HCT116 (cell line): ENCODE measurements at regions not wholly inside any gene's neighbourhood (a gene's known extent, or its start where the extent isn't known, plus 50 kb on each side); places are given as distances from the start of the nearest gene placed in this dataset.

Experiments
- ATAC-seq: fragments of 200-7000 bp; cut with Tn5 transposase; 2 replicates; pipeline ENCODE4 v1.9.1; 2020; ENCODE audit warnings: mild to moderate bottlenecking, moderate library complexity
- BruUV-seq: library from RNA; stranded (reverse); fragments of 400-500 nt; replicated peaks from 2 replicates; lab custom pipeline; 2021; lab: Mats Ljungman, UMichigan
- CTCF ChIA-PET: fragments of 300-600 bp; sonication (Branson Sonifier 250); formaldehyde crosslinking; loops from one replicate; lab custom pipeline; 2021; ENCODE audit warnings: antibody characterized with exemption; lab: Charles Lee
- POLR2A ChIA-PET: fragments of 300-600, 350-600 bp; sonication (Branson Sonifier 250); formaldehyde crosslinking; loops from one replicate; lab custom pipeline; 2021; ENCODE audit warnings: antibody characterized with exemption; lab: Charles Lee
- RAD21 ChIA-PET, 2 experiments: fragments of 300-600 bp; sonication (Branson Sonifier 250); formaldehyde crosslinking; loops; one replicate each; lab custom pipeline; 2023; ENCODE audit warnings: low total read pairs in 2 of 2; ENCODE audit not compliant: uncharacterized antibody in 2 of 2, unreplicated experiment in 2 of 2, low non-redundant PET in 1 of 2; lab: Charles Lee
- DNase-seq: peaks from one replicate; pipeline ENCODE4 v3.0.0-alpha.2; 2010; ENCODE audit warnings: low read depth, low spot score
- H2AFZ ChIP-seq: fragments of 200-600 bp; shearing (Covaris generic), sonication (generic); 2 replicates; pipeline ENCODE4 v1.6.1; 2017; ENCODE audit warnings: low read depth, mixed run types, mixed read lengths, antibody characterized with exemption, low read length; ENCODE audit not compliant: poor library complexity, severe bottlenecking
- H3K27ac ChIP-seq: 2 replicates; pipeline ENCODE4 v1.5.1; 2012; ENCODE audit warnings: low read depth, low read length
- H3K27me3 ChIP-seq: fragments of 200-600 bp; sonication (generic); 2 replicates; pipeline ENCODE4 v1.6.1; 2016; ENCODE audit warnings: mixed run types, low read length, mixed read lengths; ENCODE audit not compliant: insufficient read depth
- H3K36me3 ChIP-seq, 2 experiments: fragments of 200-500 bp in 1 of 2; fragments of 200-600 bp in 1 of 2; sonication (Bioruptor generic) in 1 of 2; sonication (generic) in 1 of 2; 2 replicates each; pipeline versions ENCODE4 v1.5.1 to v1.6.1; 2014 to 2016; ENCODE audit warnings: low read length in 2 of 2, inconsistent platforms in 1 of 2, mixed read lengths in 1 of 2, mixed run types in 1 of 2; ENCODE audit not compliant: insufficient read depth in 2 of 2, control insufficient read depth in 1 of 2
- H3K4me1 ChIP-seq, 2 experiments: fragments of 200-600 bp in 1 of 2; sonication (generic) in 1 of 2; 2 replicates each; pipeline versions ENCODE4 v1.5.1 to v1.6.1; 2012 to 2017; ENCODE audit warnings: low read length in 2 of 2, inconsistent platforms in 1 of 2, mild to moderate bottlenecking in 1 of 2, mixed read lengths in 1 of 2, mixed run types in 1 of 2, moderate library complexity in 1 of 2; ENCODE audit not compliant: insufficient read depth in 2 of 2, control insufficient read depth in 1 of 2
- H3K4me2 ChIP-seq: fragments of 200-600 bp; sonication (generic); 2 replicates; pipeline ENCODE4 v1.6.1; 2017; ENCODE audit warnings: mixed run types, low read length, mixed read lengths
- H3K4me3 ChIP-seq, 2 experiments: fragments of 200-600 bp in 1 of 2; sonication (generic) in 1 of 2; replicated peaks in 1 of 2; 2 replicates each; pipeline ENCODE4 v1.5.1; 2011 to 2016; ENCODE audit warnings: low read length in 2 of 2, control low read depth in 1 of 2, low read depth in 1 of 2, mild to moderate bottlenecking in 1 of 2, mixed read lengths in 1 of 2, mixed run types in 1 of 2
- H3K79me2 ChIP-seq: fragments of 200-600 bp; sonication (generic); 2 replicates; pipeline ENCODE4 v1.6.1; 2017; ENCODE audit warnings: mild to moderate bottlenecking, mixed run types, low read length, moderate library complexity, mixed read lengths; ENCODE audit not compliant: insufficient read depth
- H3K9ac ChIP-seq: fragments of 200-600 bp; sonication (generic); 2 replicates; pipeline ENCODE4 v1.6.1; 2016; ENCODE audit warnings: low read length, mixed read lengths
- H3K9me2 ChIP-seq: fragments of 200-600 bp; sonication (generic), shearing (Covaris generic); 2 replicates; pipeline ENCODE4 v1.6.1; 2017; ENCODE audit warnings: mixed run types, mild to moderate bottlenecking, moderate library complexity; ENCODE audit not compliant: insufficient read depth
- H3K9me3 ChIP-seq, 2 experiments: fragments of 200-500 bp in 1 of 2; fragments of 200-600 bp in 1 of 2; sonication (Bioruptor generic) in 1 of 2; sonication (generic) in 1 of 2; 2 replicates each; pipeline ENCODE4 v1.6.1; 2014 to 2017; ENCODE audit warnings: low read length in 2 of 2, mixed read lengths in 2 of 2, inconsistent platforms in 1 of 2, low read depth in 1 of 2, mild to moderate bottlenecking in 1 of 2, mixed run types in 1 of 2, moderate library complexity in 1 of 2; ENCODE audit not compliant: control insufficient read depth in 1 of 2, insufficient read depth in 1 of 2
- H4K20me1 ChIP-seq: fragments of 200-600 bp; sonication (generic), shearing (Covaris generic); 2 replicates; pipeline ENCODE4 v1.6.1; 2017; ENCODE audit warnings: mixed run types, mild to moderate bottlenecking, moderate library complexity; ENCODE audit not compliant: insufficient read depth
- EGR1 ChIP-seq: IDR thresholded peaks from 2 replicates; pipeline ENCODE4 v1.6.1; 2012; ENCODE audit warnings: low read depth
- EZH2 ChIP-seq: fragments of 200-600 bp; sonication (generic); IDR thresholded peaks from 2 replicates; pipeline ENCODE4 v1.6.1; 2017; ENCODE audit warnings: antibody characterized with exemption, mixed run types
- EZH2phosphoT487 ChIP-seq: fragments of 200-600 bp; IDR thresholded peaks from 2 replicates; pipeline ENCODE4 v1.6.1; 2018; ENCODE audit warnings: antibody characterized with exemption, borderline replicate concordance
- JUND ChIP-seq: IDR thresholded peaks from 2 replicates; pipeline ENCODE4 v1.6.1; 2012
- POLR2A ChIP-seq: IDR thresholded peaks from 2 replicates; pipeline ENCODE4 v1.7.0; 2011; ENCODE audit warnings: borderline replicate concordance; ENCODE audit not compliant: insufficient read depth, insufficient read length; ENCODE audit errors: extremely low read depth
- POLR2AphosphoS5 ChIP-seq: IDR thresholded peaks from 2 replicates; pipeline ENCODE4 v1.6.1; 2011; ENCODE audit warnings: mild to moderate bottlenecking, low read depth, low read length, moderate library complexity
- RAD21 ChIP-seq: IDR thresholded peaks from 2 replicates; pipeline ENCODE4 v1.6.1; 2012; ENCODE audit warnings: low read depth, mild to moderate bottlenecking
- TCF7L2 ChIP-seq: IDR thresholded peaks from 2 replicates; pipeline ENCODE4 v1.7.0; 2011; ENCODE audit warnings: borderline replicate concordance, inconsistent platforms; ENCODE audit not compliant: insufficient read depth, insufficient read length; ENCODE audit errors: extremely low read depth
- YY1 ChIP-seq: IDR thresholded peaks from 2 replicates; pipeline ENCODE4 v1.6.1; 2011; ENCODE audit warnings: low read length, low read depth, moderate library complexity, mild to moderate bottlenecking; ENCODE audit not compliant: insufficient replicate concordance; ENCODE audit errors: extremely low read depth
- ZNF274 ChIP-seq: fragments of 200-500 bp; sonication (Bioruptor generic); IDR thresholded peaks from 2 replicates; pipeline ENCODE4 v1.6.1; 2014; ENCODE audit warnings: mild to moderate bottlenecking, low read depth, low read length, inconsistent platforms
- intact Hi-C: fragments of 100-400 bp; cut with micrococcal nuclease; formaldehyde crosslinking; loops from 2 replicates; pipeline ENCODE4 v1.10.0; 2022
- TF ChIP-seq, protein P1 (sequence below): IDR thresholded peaks from 2 replicates; pipeline ENCODE4 v1.6.1; 2012
- TF ChIP-seq, protein P2 (sequence below): IDR thresholded peaks from 2 replicates; pipeline ENCODE4 v1.6.1; 2012; ENCODE audit warnings: low read depth
- TF ChIP-seq, protein P3 (sequence below): IDR thresholded peaks from 2 replicates; pipeline ENCODE4 v1.6.1; 2012
- TF ChIP-seq, protein P4 (sequence below): IDR thresholded peaks from 2 replicates; pipeline ENCODE4 v1.6.1; 2011; ENCODE audit warnings: mild to moderate bottlenecking, low read length, moderate library complexity; ENCODE audit not compliant: insufficient replicate concordance; ENCODE audit errors: extremely low read depth

DNA sequence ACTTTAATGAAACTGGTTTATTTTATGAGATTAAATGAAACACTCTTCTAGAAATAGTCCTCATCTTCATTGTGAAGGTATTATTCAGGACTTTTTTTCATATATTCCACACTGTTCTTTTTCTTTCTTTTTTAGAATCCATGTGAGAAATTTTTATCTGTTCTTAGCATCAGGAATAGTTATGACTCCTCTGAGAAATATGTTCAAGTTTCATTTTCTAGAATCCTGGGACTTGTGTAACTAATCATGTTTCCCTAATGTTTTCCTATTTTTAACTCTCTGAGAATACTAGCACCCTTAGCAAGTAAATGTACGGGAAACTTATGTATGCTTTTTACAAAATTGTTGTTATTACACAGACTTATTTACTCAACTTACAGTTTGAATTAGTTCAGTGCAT lies 407.8 kb downstream of the CBLN4 start:
- intact Hi-C loops: no loop called here

DNA sequence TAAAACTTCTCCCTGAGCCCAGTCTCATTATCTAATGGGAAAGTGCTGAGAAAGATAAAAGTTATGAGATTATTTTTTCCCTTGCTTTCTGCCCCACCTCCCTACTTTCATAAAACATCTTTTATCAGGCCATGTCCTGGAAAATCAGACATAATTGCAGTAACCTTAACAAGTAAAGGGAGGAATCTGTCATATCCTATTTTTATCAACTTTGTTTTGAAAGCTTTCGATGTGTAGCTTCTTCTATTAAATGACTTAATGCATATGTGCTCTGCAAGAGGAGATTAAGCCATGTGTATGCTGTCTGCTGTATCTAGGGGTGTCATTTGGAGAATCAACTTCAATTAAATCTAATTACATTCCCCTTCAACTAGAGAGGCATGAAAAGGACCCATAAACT lies 408.9 kb downstream of the CBLN4 start:
- no peaks in the 10 kb centered on the region for H3K79me2 ChIP-seq
- no peaks in the 10 kb centered on the region for H3K36me3 ChIP-seq
- no peak overlapping the region for H3K4me3 ChIP-seq
- intact Hi-C loops: no loop called here
- BruUV-seq: no TSS peak
- no peak overlapping the region for H3K27ac ChIP-seq
- no peak for DNase-seq
- ChIA-PET POLR2A (no interaction called here), RAD21 (no interaction called here), CTCF (no interaction called here)
- no peaks in the 10 kb centered on the region for H3K9me2 ChIP-seq
- H3K4me2 ChIP-seq: no peak overlapping the region
- H4K20me1 ChIP-seq: no peaks in the 10 kb centered on the region
- no peak overlapping the region for H2AFZ ChIP-seq
- no peaks in the 10 kb centered on the region for H3K27me3 ChIP-seq
- no peak overlapping the region for H3K9ac ChIP-seq
- ATAC-seq: no peak
- H3K9me3 ChIP-seq: peaks cover 4 to 23% of the 10 kb centered on the region in 2 experiments; a peak in 2 of 4 replicates
- H3K4me1 ChIP-seq: no peaks in the 10 kb centered on the region
- no peak for TF ChIP-seq JUND
- TF ChIP-seq, protein P1, sequence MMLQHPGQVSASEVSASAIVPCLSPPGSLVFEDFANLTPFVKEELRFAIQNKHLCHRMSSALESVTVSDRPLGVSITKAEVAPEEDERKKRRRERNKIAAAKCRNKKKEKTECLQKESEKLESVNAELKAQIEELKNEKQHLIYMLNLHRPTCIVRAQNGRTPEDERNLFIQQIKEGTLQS: no peak
- no peak for TF ChIP-seq RAD21
- TF ChIP-seq, protein P2, sequence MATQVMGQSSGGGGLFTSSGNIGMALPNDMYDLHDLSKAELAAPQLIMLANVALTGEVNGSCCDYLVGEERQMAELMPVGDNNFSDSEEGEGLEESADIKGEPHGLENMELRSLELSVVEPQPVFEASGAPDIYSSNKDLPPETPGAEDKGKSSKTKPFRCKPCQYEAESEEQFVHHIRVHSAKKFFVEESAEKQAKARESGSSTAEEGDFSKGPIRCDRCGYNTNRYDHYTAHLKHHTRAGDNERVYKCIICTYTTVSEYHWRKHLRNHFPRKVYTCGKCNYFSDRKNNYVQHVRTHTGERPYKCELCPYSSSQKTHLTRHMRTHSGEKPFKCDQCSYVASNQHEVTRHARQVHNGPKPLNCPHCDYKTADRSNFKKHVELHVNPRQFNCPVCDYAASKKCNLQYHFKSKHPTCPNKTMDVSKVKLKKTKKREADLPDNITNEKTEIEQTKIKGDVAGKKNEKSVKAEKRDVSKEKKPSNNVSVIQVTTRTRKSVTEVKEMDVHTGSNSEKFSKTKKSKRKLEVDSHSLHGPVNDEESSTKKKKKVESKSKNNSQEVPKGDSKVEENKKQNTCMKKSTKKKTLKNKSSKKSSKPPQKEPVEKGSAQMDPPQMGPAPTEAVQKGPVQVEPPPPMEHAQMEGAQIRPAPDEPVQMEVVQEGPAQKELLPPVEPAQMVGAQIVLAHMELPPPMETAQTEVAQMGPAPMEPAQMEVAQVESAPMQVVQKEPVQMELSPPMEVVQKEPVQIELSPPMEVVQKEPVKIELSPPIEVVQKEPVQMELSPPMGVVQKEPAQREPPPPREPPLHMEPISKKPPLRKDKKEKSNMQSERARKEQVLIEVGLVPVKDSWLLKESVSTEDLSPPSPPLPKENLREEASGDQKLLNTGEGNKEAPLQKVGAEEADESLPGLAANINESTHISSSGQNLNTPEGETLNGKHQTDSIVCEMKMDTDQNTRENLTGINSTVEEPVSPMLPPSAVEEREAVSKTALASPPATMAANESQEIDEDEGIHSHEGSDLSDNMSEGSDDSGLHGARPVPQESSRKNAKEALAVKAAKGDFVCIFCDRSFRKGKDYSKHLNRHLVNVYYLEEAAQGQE: no peak
- no peak for TF ChIP-seq POLR2A
- TF ChIP-seq EGR1: no peak
- no peak for TF ChIP-seq YY1

More for the DNA sequence above, 407.8 kb downstream of the CBLN4 start:
- Histone ChIP-seq H3K9ac (no peak overlapping the region), H3K27me3 (no peaks in the 10 kb centered on the region), H3K79me2 (no peaks in the 10 kb centered on the region), H3K9me3 (peaks cover 4 to 24% of the 10 kb centered on the region in 2 experiments; a peak in 2 of 4 replicates), H3K36me3 (no peaks in the 10 kb centered on the region), H3K4me1 (no peaks in the 10 kb centered on the region), H3K9me2 (no peaks in the 10 kb centered on the region), H4K20me1 (no peaks in the 10 kb centered on the region), H2AFZ (no peak overlapping the region), H3K4me3 (no peak overlapping the region), H3K27ac (no peak overlapping the region), H3K4me2 (no peak overlapping the region)
- BruUV-seq: no TSS peak
- ChIA-PET RAD21 (no interaction called here), POLR2A (no interaction called here), CTCF (no interaction called here)
- no peak for DNase-seq
- ATAC-seq: no peak
- TF ChIP-seq YY1: no peak
- TF ChIP-seq ZNF274: no peak
- no peak for TF ChIP-seq EZH2phosphoT487
- TF ChIP-seq, protein P3, sequence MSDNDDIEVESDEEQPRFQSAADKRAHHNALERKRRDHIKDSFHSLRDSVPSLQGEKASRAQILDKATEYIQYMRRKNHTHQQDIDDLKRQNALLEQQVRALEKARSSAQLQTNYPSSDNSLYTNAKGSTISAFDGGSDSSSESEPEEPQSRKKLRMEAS: no peak
- TF ChIP-seq TCF7L2: no peak
- TF ChIP-seq, protein P4, sequence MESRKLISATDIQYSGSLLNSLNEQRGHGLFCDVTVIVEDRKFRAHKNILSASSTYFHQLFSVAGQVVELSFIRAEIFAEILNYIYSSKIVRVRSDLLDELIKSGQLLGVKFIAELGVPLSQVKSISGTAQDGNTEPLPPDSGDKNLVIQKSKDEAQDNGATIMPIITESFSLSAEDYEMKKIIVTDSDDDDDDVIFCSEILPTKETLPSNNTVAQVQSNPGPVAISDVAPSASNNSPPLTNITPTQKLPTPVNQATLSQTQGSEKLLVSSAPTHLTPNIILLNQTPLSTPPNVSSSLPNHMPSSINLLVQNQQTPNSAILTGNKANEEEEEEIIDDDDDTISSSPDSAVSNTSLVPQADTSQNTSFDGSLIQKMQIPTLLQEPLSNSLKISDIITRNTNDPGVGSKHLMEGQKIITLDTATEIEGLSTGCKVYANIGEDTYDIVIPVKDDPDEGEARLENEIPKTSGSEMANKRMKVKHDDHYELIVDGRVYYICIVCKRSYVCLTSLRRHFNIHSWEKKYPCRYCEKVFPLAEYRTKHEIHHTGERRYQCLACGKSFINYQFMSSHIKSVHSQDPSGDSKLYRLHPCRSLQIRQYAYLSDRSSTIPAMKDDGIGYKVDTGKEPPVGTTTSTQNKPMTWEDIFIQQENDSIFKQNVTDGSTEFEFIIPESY: no peak
- no peak for TF ChIP-seq EZH2
- TF ChIP-seq POLR2AphosphoS5: no peak
